HUES6 (cell line): ENCODE measurements at regions not wholly inside any gene's neighbourhood (a gene's known extent, or its start where the extent isn't known, plus 50 kb on each side); places are given as distances from the start of the nearest gene placed in this dataset.

ENCODE experiments used
- H3K27ac ChIP-seq: 2 replicates; pipeline ENCODE4 v1.7.0; 2013; ENCODE audit warnings: low read depth, mild to moderate bottlenecking, low read length, inconsistent platforms
- H3K27me3 ChIP-seq: 2 replicates; pipeline ENCODE4 v1.6.1; 2013; ENCODE audit warnings: low read length; ENCODE audit not compliant: control insufficient read depth, insufficient read depth
- H3K36me3 ChIP-seq: 2 replicates; pipeline ENCODE4 v1.6.1; 2013; ENCODE audit warnings: low read length; ENCODE audit not compliant: control insufficient read depth, insufficient read depth
- H3K4me1 ChIP-seq: 2 replicates; pipeline ENCODE4 v1.6.1; 2013; ENCODE audit warnings: low read length; ENCODE audit not compliant: control insufficient read depth, insufficient read depth
- H3K4me3 ChIP-seq: 2 replicates; pipeline ENCODE4 v1.5.1; 2013; ENCODE audit warnings: low read depth, low read length
- H3K9ac ChIP-seq: one replicate; pipeline ENCODE4 v1.6.1; 2013; ENCODE audit warnings: mild to moderate bottlenecking, low read length
- H3K9me3 ChIP-seq: 2 replicates; pipeline ENCODE4 v1.6.1; 2013; ENCODE audit warnings: low read depth, low read length; ENCODE audit not compliant: control insufficient read depth, insufficient read depth

GRCh38 chr2:38171208-38171855 is 95.4 kb upstream of the CYP1B1 start:
- H3K27me3 ChIP-seq = no peaks in the 10 kb centered on the region
- H3K36me3 ChIP-seq = no peaks in the 10 kb centered on the region
- H3K4me1 ChIP-seq = peaks cover 3% of the 10 kb centered on the region; the same call in 1 of the 2 replicates
- no peak overlapping the region for H3K27ac ChIP-seq
- H3K9me3 ChIP-seq = no peaks in the 10 kb centered on the region
- no peak overlapping the region for H3K9ac ChIP-seq
- H3K4me3 ChIP-seq = no peak overlapping the region

GRCh38 chr2:38170733-38171132 is 94.8 kb upstream of the CYP1B1 start:
- H3K9me3 ChIP-seq = no peaks in the 10 kb centered on the region
- peaks cover 3% of the 10 kb centered on the region; the same call in 1 of the 2 replicates for H3K4me1 ChIP-seq
- H3K9ac ChIP-seq = no peak overlapping the region
- no peaks in the 10 kb centered on the region for H3K36me3 ChIP-seq
- H3K4me3 ChIP-seq = no peak overlapping the region
- H3K27ac ChIP-seq = no peak overlapping the region
- no peaks in the 10 kb centered on the region for H3K27me3 ChIP-seq

- Histone ChIP-seq H3K4me1 (peaks cover 3% of the 10 kb centered on the region; the same call in 1 of the 2 replicates), H3K9me3 (no peaks in the 10 kb centered on the region), H3K4me3 (no peak overlapping the region), H3K27me3 (no peaks in the 10 kb centered on the region), H3K36me3 (no peaks in the 10 kb centered on the region), H3K27ac (no peak overlapping the region), H3K9ac (no peak overlapping the region)
Measured at GRCh38 chr2:38170067-38170466, 94.1 kb upstream of the CYP1B1 start.

GRCh38 chr2:38168710-38169480 is 92.9 kb upstream of the CYP1B1 start:
- no peaks in the 10 kb centered on the region for H3K27me3 ChIP-seq
- no peaks in the 10 kb centered on the region for H3K36me3 ChIP-seq
- no peak overlapping the region for H3K4me3 ChIP-seq
- H3K9ac ChIP-seq = no peak overlapping the region
- no peaks in the 10 kb centered on the region for H3K9me3 ChIP-seq
- H3K27ac ChIP-seq = no peak overlapping the region
- H3K4me1 ChIP-seq = peaks cover under 1% of the 10 kb centered on the region; the same call in 1 of the 2 replicates

- no peak overlapping the region for H3K9ac ChIP-seq
- no peaks in the 10 kb centered on the region for H3K36me3 ChIP-seq
Measured at GRCh38 chr2:38167968-38168350, 92.0 kb upstream of the CYP1B1 start.

GRCh38 chr2:38165698-38166097 is 89.7 kb upstream of the CYP1B1 start:
- no peak overlapping the region for H3K9ac ChIP-seq
- H3K27ac ChIP-seq = no peak overlapping the region
- H3K4me3 ChIP-seq = no peak overlapping the region
- no peaks in the 10 kb centered on the region for H3K4me1 ChIP-seq
- H3K36me3 ChIP-seq = no peaks in the 10 kb centered on the region
- no peaks in the 10 kb centered on the region for H3K27me3 ChIP-seq
- H3K9me3 ChIP-seq = no peaks in the 10 kb centered on the region

More at GRCh38 chr2:38167968-38168350, 92.0 kb upstream of the CYP1B1 start:
- no peak overlapping the region for H3K4me3 ChIP-seq
- H3K27ac ChIP-seq = no peak overlapping the region
- H3K9me3 ChIP-seq = no peaks in the 10 kb centered on the region
- H3K27me3 ChIP-seq = no peaks in the 10 kb centered on the region
- no peaks in the 10 kb centered on the region; the same call in 1 of the 2 replicates for H3K4me1 ChIP-seq

- Histone ChIP-seq H3K36me3 (no peaks in the 10 kb centered on the region), H3K9me3 (no peaks in the 10 kb centered on the region), H3K4me3 (no peak overlapping the region), H3K27ac (no peak overlapping the region), H3K4me1 (peaks cover 8% of the 10 kb centered on the region), H3K9ac (no peak overlapping the region), H3K27me3 (no peaks in the 10 kb centered on the region)
Measured at GRCh38 chr2:38164881-38165280, 88.9 kb upstream of the CYP1B1 start.

GRCh38 chr2:38163579-38163978 is 87.6 kb upstream of the CYP1B1 start:
- Histone ChIP-seq H3K9me3 (no peaks in the 10 kb centered on the region), H3K27me3 (no peaks in the 10 kb centered on the region), H3K4me3 (no peak overlapping the region), H3K36me3 (no peaks in the 10 kb centered on the region), H3K9ac (no peak overlapping the region), H3K27ac (no peak overlapping the region), H3K4me1 (peaks cover 13% of the 10 kb centered on the region)

- Histone ChIP-seq H3K9ac (no peak overlapping the region), H3K4me1 (peaks cover 13% of the 10 kb centered on the region), H3K27ac (no peak overlapping the region), H3K27me3 (no peaks in the 10 kb centered on the region), H3K9me3 (no peaks in the 10 kb centered on the region), H3K36me3 (no peaks in the 10 kb centered on the region), H3K4me3 (no peak overlapping the region)
Measured at GRCh38 chr2:38163006-38163405, 87.1 kb upstream of the CYP1B1 start.

GRCh38 chr2:38160516-38160915 is 84.6 kb upstream of the CYP1B1 start:
- H3K27ac ChIP-seq = no peak overlapping the region
- H3K27me3 ChIP-seq = no peaks in the 10 kb centered on the region

GRCh38 chr2:38159597-38159996 is 83.6 kb upstream of the CYP1B1 start:
- Histone ChIP-seq H3K4me1 (peaks cover 13% of the 10 kb centered on the region), H3K27ac (no peak overlapping the region)

More at GRCh38 chr2:38160516-38160915, 84.6 kb upstream of the CYP1B1 start:
- H3K36me3 ChIP-seq = no peaks in the 10 kb centered on the region
- peaks cover 13% of the 10 kb centered on the region for H3K4me1 ChIP-seq
- no peak overlapping the region for H3K4me3 ChIP-seq
- no peak overlapping the region for H3K9ac ChIP-seq
- no peaks in the 10 kb centered on the region for H3K9me3 ChIP-seq

More at GRCh38 chr2:38159597-38159996, 83.6 kb upstream of the CYP1B1 start:
- H3K36me3 ChIP-seq = no peaks in the 10 kb centered on the region
- no peak overlapping the region for H3K4me3 ChIP-seq
- no peaks in the 10 kb centered on the region for H3K9me3 ChIP-seq
- no peak overlapping the region for H3K9ac ChIP-seq
- H3K27me3 ChIP-seq = no peaks in the 10 kb centered on the region
